ENCODE measurements at regions not wholly inside any gene's neighbourhood (a gene's known extent, or its start where the extent isn't known, plus 50 kb on each side); places are given as distances from the start of the nearest gene placed in this dataset.
"Not testable (repeated sequence)": the region's sequence is repeated elsewhere in the genome, so short reads cannot be mapped to it uniquely, and the experiment has no call there.

GRCh38 chr14:86087377-86087776 is 557.4 kb downstream of the FLRT2 start:
- DNase-seq (ENCODE audit: low read depth): no peak

DNA sequence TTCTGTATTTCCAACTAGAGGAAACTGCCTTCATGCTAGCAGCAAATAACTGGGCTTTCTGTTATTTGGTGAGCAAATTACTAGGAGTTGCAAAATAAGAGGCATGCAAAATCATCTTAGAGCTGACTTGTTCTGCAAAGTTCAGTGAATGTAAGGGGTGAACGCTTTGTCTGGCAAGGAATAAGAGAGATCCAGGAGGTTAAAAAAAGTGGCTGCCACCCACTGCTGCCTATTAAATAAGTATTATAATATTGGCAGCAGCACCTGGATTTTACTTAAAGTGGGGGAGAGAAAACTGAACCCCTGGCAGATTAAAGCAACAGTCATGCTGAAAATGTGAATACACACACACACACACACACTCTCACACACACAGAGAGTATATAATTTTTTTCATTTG is 557.0 kb downstream of the FLRT2 start:
- DNase-seq (ENCODE audit: low read depth): no peak

DNA sequence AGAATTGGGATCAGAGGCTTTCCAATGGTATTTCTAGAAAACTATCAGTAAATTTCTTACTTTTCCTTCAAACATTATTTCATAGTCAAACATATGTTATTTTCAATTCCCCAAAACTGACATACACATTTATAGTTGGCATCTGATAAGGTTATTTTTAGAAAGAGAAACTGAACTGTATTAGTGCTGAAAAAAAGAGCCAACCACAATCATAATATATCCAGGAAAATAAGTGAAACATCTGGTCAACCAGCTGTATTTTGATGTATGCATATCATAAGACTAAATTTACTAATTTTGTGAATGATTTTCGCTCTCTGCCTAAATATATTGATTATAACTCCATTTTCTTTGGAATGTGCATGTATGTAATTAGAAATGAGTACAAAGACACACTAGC is 554.2 kb downstream of the FLRT2 start:
- DNase-seq (ENCODE audit: low read depth): no peak

- no peak for DNase-seq (ENCODE audit: low read depth)
Measured at GRCh38 chr14:86083616-86084015, 553.7 kb downstream of the FLRT2 start.

DNA sequence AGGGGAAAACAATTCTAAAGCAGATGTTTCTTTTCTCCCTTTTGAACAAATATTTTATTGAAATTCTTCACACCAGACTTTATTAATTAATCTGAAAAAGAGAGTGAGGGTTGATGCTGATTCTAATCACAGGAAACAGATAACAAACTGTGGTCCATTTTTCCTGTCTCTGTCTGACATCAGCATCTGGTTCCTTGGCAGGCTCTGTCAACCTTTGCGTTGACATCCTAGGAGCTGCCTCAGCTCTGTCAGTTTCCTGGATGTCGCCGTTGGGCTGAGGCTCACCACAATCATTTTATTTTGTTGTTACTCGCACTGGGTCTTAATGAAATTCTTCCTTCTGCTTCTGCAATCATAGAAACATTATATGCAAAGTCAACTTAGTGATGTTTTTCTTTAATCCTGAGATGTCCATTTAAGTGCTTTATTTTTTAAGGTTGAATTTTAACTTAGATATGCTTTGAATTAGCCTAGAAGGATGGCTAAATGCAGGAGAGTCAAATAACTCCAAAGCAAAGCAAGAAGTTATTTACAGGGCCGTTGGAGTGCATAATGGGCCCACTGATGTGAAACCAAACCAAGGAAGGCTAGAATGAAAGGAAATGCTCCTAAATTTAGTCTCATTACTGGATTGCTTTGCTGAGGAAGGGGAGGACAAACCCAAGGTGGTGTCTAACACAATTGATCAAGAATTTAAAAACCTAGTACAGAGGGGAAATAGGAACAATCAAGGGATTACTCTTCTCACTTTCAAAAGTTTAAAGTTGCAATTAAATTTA is 542.4 kb downstream of the FLRT2 start:
- no peak for DNase-seq (ENCODE audit: low read depth)

GRCh38 chr14:86066651-86067050 is 536.7 kb downstream of the FLRT2 start:
- DNase-seq (ENCODE audit: low read depth): no peak

GRCh38 chr14:86065407-86065806 is 535.5 kb downstream of the FLRT2 start:
- DNase-seq (ENCODE audit: low read depth): no peak

DNA sequence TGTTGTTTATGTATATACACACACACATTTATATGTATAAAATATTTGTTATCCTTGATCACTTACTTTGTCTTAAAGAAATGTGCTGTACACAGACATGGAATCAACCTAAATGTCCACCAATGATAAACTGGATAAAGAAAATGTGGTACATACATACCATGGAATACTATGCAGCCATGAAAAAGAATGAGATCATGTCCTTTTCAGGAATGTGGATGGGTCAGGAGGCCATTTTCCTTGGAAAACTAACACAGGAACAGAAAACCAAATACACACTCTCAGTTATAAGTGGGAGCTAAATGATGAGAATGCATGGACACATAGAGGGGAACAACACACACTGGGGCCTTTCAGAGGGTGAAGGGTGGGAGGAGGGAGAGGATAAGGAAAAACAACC is 534.7 kb downstream of the FLRT2 start:
- not testable (repeated sequence) for DNase-seq (ENCODE audit: low read depth)

DNA sequence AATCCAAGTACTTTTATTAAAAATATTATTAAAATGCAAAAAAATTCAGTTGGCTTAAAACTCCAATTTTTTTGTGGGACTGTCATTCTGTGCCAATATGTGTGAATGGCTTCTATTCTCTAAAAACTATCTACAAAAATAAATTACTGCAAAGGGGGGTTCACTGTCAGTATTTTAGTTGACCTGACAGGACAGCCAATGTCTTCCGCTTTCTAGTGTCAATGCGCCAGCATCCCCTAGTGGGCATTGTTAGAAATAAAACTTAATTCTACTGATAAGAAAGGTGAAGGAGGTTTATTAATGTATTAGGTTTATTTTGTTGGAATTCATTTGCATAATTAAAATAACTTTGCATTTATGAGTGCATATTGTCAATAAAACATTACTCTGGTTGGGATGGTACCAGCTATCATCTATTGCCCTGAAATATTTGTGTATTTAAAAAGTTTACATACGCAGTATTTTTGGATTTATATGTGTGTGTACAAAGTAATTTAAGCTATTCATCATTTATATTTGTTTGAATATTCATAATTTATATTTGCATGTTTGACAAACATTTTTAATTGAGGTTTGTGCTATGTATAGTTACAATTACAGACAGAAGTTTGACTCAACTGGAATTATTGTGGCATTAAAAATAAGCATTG is 527.2 kb downstream of the FLRT2 start:
- DNase-seq (ENCODE audit: low read depth): peak; percentile 3

- DNase-seq (ENCODE audit: low read depth): no peak
Measured at GRCh38 chr14:86055512-86056075, 525.6 kb downstream of the FLRT2 start.

GRCh38 chr14:86052868-86053267 is 522.9 kb downstream of the FLRT2 start:
- no peak for DNase-seq (ENCODE audit: low read depth)

DNA sequence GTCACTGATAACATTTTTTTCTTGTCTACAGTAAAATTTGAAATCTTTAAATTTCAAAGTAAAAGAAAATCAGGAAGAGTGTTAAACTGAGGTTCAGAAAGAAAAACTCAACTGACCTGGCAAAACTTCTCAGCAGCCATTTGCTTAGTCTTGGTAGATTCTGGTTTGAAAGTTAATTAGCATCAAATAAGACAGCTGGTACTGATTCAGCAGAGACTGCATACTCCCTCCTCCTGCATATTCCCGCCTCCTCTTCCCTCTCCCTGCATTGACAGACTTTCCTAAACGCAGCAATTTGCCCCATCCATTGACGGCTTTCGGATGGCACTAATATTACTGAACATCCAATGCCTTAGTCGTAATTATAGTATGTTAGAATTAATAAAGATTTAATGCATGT is 520.8 kb downstream of the FLRT2 start:
- no peak for DNase-seq (ENCODE audit: low read depth)

GRCh38 chr14:86050072-86050683 is 520.2 kb downstream of the FLRT2 start:
- DNase-seq (ENCODE audit: low read depth): no peak

- no peak for DNase-seq (ENCODE audit: low read depth)
Measured at GRCh38 chr14:86039176-86039575, 509.2 kb downstream of the FLRT2 start.

DNA sequence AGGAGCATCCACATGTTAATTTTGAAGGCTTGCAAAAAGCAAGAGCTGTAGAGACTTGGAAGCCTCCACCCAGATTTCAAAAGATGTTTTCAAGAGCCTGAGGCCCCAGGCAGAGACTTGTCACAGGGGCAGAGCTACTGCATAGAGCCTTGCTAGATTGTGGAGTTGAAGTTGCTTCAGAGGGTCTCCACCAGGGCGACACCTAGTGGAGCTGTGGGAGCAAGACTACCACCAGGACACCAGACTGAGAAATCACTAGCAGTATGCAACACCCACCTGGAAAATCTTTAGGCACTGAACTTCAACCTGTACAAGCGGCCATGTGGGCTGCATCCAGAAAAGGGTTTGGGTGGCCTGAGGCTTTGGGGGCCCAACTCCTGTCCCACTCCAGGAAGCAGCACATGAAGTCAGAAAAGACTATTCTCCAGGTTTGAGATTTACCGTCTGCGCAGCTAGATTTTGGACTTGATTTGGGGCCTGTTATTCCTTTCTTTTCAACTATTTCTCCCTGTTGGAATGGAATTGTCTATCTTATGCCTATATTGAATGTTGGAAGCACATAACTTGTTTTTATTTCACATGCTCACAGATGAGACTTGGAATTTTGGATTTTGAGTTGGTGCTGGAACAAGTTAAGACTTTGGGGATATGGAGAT is 508.6 kb downstream of the FLRT2 start:
- DNase-seq (ENCODE audit: low read depth): no peak

DNA sequence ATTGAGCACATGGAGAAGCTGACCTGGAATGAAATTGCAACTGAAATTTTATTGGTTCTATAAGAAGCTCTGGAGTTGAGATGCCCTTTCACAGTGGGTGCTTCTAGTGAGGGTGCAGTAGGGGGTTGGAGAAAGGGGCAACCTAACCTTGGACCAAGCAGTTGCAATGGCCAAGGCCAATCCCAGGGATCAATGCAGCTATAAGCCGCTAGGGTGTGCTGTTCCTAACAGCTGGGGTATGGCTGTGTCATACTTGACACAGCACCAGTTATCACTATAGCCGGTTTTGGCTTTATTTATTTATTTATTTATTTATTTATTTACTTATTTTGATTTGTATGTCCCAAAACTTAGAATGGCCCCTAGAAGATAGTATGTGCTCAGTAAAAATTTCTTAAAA is 505.9 kb downstream of the FLRT2 start:
- DNase-seq (ENCODE audit: low read depth): no peak

DNA sequence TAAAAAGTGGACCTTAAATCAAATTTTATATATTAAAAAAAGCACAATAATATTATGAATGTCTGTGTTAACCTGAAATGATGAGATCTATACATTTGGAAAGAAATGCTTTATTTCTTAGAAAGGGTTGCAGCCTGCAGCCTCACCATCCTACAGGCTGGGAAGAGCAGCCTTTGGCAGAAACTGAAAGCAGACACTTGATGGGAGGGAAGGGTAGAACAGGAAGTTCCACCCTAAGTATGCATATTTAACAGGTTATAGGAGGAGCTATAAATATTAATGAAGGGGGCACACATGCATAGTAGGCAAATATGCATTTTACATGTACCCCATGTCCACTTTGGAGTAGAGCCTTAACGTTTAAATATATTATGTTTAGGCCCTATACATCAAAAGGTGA is 498.0 kb downstream of the FLRT2 start:
- DNase-seq (ENCODE audit: low read depth): no peak

GRCh38 chr14:86027144-86027543 is 497.2 kb downstream of the FLRT2 start:
- no peak for DNase-seq (ENCODE audit: low read depth)

- DNase-seq (ENCODE audit: low read depth): no peak
Measured at GRCh38 chr14:86022031-86022629, 492.2 kb downstream of the FLRT2 start.

GRCh38 chr14:86020841-86021240 is 490.9 kb downstream of the FLRT2 start:
- no peak for DNase-seq (ENCODE audit: low read depth)

DNA sequence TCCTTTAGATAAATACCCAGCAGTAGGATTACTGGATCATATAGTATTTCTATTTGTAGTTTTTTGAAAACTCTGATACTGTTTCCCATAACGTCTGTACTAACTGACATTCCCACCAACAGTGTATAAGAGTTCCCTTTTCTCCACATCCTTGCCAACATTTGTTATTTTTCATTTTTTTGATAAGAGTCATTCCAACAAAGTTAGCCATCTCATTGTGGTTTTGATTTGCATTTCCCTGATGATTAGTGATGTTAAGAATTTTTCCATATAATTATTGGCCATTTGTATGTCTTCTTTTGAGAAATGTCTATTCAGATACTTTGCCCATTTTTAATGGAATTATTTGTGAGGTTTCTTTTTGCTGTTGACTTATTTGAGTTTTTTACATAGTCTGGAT is 486.0 kb downstream of the FLRT2 start:
- no peak for DNase-seq (ENCODE audit: low read depth)

DNA sequence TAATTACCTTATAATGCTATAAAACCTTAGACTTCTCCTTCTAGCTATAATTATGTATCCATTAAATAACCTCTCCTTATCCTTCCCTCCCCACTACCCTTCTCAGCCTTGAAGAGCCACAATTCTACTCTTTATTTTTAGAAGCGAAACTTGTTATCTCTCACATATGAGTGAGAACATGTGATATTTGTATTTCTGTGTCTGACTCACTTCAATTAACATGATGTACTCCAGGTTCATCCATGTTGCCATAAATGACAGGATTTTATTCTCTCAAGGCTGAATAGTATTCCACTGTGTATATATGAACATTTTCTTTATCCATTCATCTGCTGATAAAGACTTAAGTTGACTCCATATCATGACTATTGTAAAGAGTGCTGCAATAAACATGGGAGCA is 485.6 kb downstream of the FLRT2 start:
- DNase-seq (ENCODE audit: low read depth): no peak

Measured in RPMI7951 (cell line).